GM12878 (cell line): ENCODE measurements at regions not wholly inside any gene's neighbourhood (a gene's known extent, or its start where the extent isn't known, plus 50 kb on each side); places are given as distances from the start of the nearest gene placed in this dataset.

Source experiments
- ATAC-seq: fragments of 200-7000 bp; cut with Tn5 transposase; 3 replicates; pipeline ENCODE4 v1.9.1; 2020; ENCODE audit warnings: mild to moderate bottlenecking, moderate library complexity
- BruUV-seq: library from RNA; stranded (reverse); fragments of 400-500 nt; replicated peaks from 2 replicates; lab custom pipeline; 2021; lab: Mats Ljungman, UMichigan
- CTCF ChIA-PET: fragments of 300-600 bp; sonication (Branson Sonifier 250); formaldehyde crosslinking; extraction: SDS; loops from one replicate; lab custom pipeline; 2021; ENCODE audit warnings: inconsistent platforms; lab: Yijun Ruan, JAX
- POLR2A ChIA-PET: fragments of 350-600 bp; formaldehyde crosslinking; extraction: SDS; loops from one replicate; lab custom pipeline; 2021; ENCODE audit warnings: inconsistent platforms; lab: Charles Lee
- RAD21 ChIA-PET: fragments of 300-600 bp; sonication (Branson Sonifier 250); formaldehyde crosslinking; loops from one replicate; lab custom pipeline; 2023; ENCODE audit warnings: antibody characterized with exemption; ENCODE audit not compliant: unreplicated experiment; lab: Charles Lee
- SMC1A ChIA-PET: fragments of 300-600 bp; sonication (Branson Sonifier 250); formaldehyde crosslinking; loops from one replicate; lab custom pipeline; 2023; ENCODE audit not compliant: unreplicated experiment, uncharacterized antibody; lab: Charles Lee
- DNase-seq: peaks from one replicate; pipeline ENCODE4 v3.0.0-alpha.2; 2011; ENCODE audit warnings: low read depth, low spot score
- FAIRE-seq: peaks from 3 replicates; lab custom pipeline; 2011; peaks lifted over from hg19 to GRCh38; lab: Jason Lieb, UNC
- H2AFZ ChIP-seq: 2 replicates; pipeline ENCODE4 v1.6.0; 2011; ENCODE audit warnings: low read depth, low read length, control low read depth; ENCODE audit not compliant: control insufficient read depth
- H3K27ac ChIP-seq: 2 replicates; pipeline ENCODE4 v1.5.1; 2011; ENCODE audit warnings: control low read depth; ENCODE audit not compliant: control insufficient read depth, insufficient read depth
- H3K27me3 ChIP-seq, 2 experiments: replicated peaks in 1 of 2; 2 replicates each; pipeline versions ENCODE4 v1.6.0 to v1.6.1; 2011; ENCODE audit warnings: low read length in 1 of 2; ENCODE audit not compliant: control insufficient read depth in 2 of 2, insufficient read depth in 2 of 2
- H3K36me3 ChIP-seq, 2 experiments: 2 replicates each; pipeline ENCODE4 v1.5.1; 2011; ENCODE audit warnings: low read length in 1 of 2; ENCODE audit not compliant: control insufficient read depth in 2 of 2, insufficient read depth in 2 of 2
- H3K4me1 ChIP-seq: 2 replicates; pipeline ENCODE4 v1.6.1; 2011; ENCODE audit warnings: mild to moderate bottlenecking, low read length, moderate library complexity, mixed read lengths; ENCODE audit not compliant: control insufficient read depth, insufficient read depth
- H3K4me2 ChIP-seq: 2 replicates; pipeline ENCODE4 v1.6.0; 2011; ENCODE audit warnings: control low read depth; ENCODE audit not compliant: control insufficient read depth, insufficient read depth
- H3K4me3 ChIP-seq: fragments of 200-600 bp; sonication (generic); 2 replicates; pipeline ENCODE4 v1.5.1; 2016
- H3K79me2 ChIP-seq: 2 replicates; pipeline ENCODE4 v1.6.0; 2011; ENCODE audit warnings: low read length; ENCODE audit not compliant: control insufficient read depth, insufficient read depth
- H3K9ac ChIP-seq: 2 replicates; pipeline ENCODE4 v1.8.0; 2011; ENCODE audit warnings: low read length, control low read depth, mixed read lengths; ENCODE audit not compliant: control insufficient read depth, insufficient read depth
- H3K9me3 ChIP-seq: replicated peaks from 3 replicates; pipeline ENCODE4 v1.5.1; 2011; ENCODE audit warnings: mild to moderate bottlenecking, low read length; ENCODE audit not compliant: control insufficient read depth, insufficient read depth
- H4K20me1 ChIP-seq: 2 replicates; pipeline ENCODE4 v1.6.0; 2011; ENCODE audit not compliant: control insufficient read depth, insufficient read depth
- BHLHE40 ChIP-seq, 2 experiments: fragments of 450-650 bp in 1 of 2; IDR thresholded peaks; 2 replicates each; pipeline ENCODE4 v1.6.1; 2011 to 2017; ENCODE audit warnings: low read depth in 2 of 2, borderline replicate concordance in 1 of 2, improper control_type of control experiment in 1 of 2, low read length in 1 of 2, mild to moderate bottlenecking in 1 of 2
- CREB1 ChIP-seq: IDR thresholded peaks from 2 replicates; pipeline ENCODE4 v1.6.1; 2012; ENCODE audit warnings: low read depth, mild to moderate bottlenecking, inconsistent platforms
- FOS ChIP-seq: IDR thresholded peaks from 3 replicates; pipeline ENCODE4 v1.6.1; 2011; ENCODE audit warnings: borderline replicate concordance; ENCODE audit not compliant: insufficient read length; ENCODE audit errors: extremely low read depth
- HDAC2 ChIP-seq: fragments of 200-600 bp; sonication (generic); IDR thresholded peaks from 2 replicates; pipeline ENCODE4 v1.6.1; 2017
- IRF3 ChIP-seq: fragments of 450-650 bp; IDR thresholded peaks from 2 replicates; pipeline ENCODE4 v1.6.1; 2014; ENCODE audit warnings: mild to moderate bottlenecking
- IRF4 ChIP-seq: IDR thresholded peaks from 2 replicates; pipeline ENCODE4 v1.6.1; 2011; ENCODE audit warnings: low read depth, low read length
- KDM1A ChIP-seq: fragments of 200-600 bp; sonication (generic); IDR thresholded peaks from 2 replicates; pipeline ENCODE4 v1.6.1; 2016; ENCODE audit warnings: borderline replicate concordance
- MXI1 ChIP-seq: fragments of 150-350 bp; IDR thresholded peaks from 2 replicates; pipeline ENCODE4 v1.6.1; 2011; ENCODE audit warnings: low read depth, mild to moderate bottlenecking, inconsistent platforms, low read length, improper control_type of control experiment
- MYC ChIP-seq: IDR thresholded peaks from 2 replicates; pipeline ENCODE4 v1.6.1; 2011; ENCODE audit warnings: mild to moderate bottlenecking, low read length, moderate library complexity, inconsistent platforms; ENCODE audit not compliant: insufficient read depth, insufficient replicate concordance, insufficient read length, severe bottlenecking
- NR2F1 ChIP-seq: fragments of 450-650 bp; conservative IDR thresholded peaks from 2 replicates; pipeline ENCODE4 v1.6.1; 2017; ENCODE audit warnings: mild to moderate bottlenecking
- PAX8 ChIP-seq: fragments of 450-650 bp; IDR thresholded peaks from 2 replicates; pipeline ENCODE4 v1.6.1; 2017; ENCODE audit warnings: mild to moderate bottlenecking, moderate library complexity
- SP1 ChIP-seq: IDR thresholded peaks from one replicate; pipeline ENCODE4 v1.6.1; 2011; ENCODE audit warnings: low read depth, low read length
- ZNF24 ChIP-seq: fragments of 450-650 bp; IDR thresholded peaks from 2 replicates; pipeline ENCODE4 v1.6.1; 2017; ENCODE audit warnings: antibody characterized with exemption, mild to moderate bottlenecking
- ZZZ3 ChIP-seq: IDR thresholded peaks from 2 replicates; pipeline ENCODE4 v1.6.1; 2011; ENCODE audit warnings: low read depth; ENCODE audit not compliant: control insufficient read depth, insufficient read length
- WGBS: methylation state at CpG from one replicate; pipeline ENCODE4 v1.1.6; 2016; ENCODE audit warnings: low lambda C conversion rate; ENCODE audit not compliant: insufficient replicate concordance, insufficient coverage; ENCODE audit errors: missing lambda C conversion rate; 5-methylcytosine and 5-hydroxymethylcytosine counted together
- in situ Hi-C: fragments of 300-500 bp; cut with MboI; formaldehyde crosslinking; loops from 9 replicates; pipeline ENCODE4 v1.14.3; 2018; ENCODE audit warnings: mixed read lengths
- intact Hi-C: fragments of 100-400 bp; cut with micrococcal nuclease; formaldehyde crosslinking; loops from one replicate; pipeline ENCODE4 v1.14.2; 2022; ENCODE audit not compliant: unreplicated experiment

GRCh38 chr7:57198801-57199200 is 66.6 kb upstream of the ZNF479 start:
- in situ Hi-C loops = no loop called here
- H3K27ac ChIP-seq = no peak overlapping the region
- ChIA-PET SMC1A (no interaction called here), RAD21 (no interaction called here), CTCF (no interaction called here), POLR2A (no interaction called here)
- DNase-seq (no peak), ATAC-seq (no peak), FAIRE-seq (no peak)
- TF ChIP-seq KDM1A (no peak), FOS (no peak), BHLHE40 (IDR thresholded peaks at IDR 0.05; ENCODE audit: borderline replicate concordance in 1 of 2, low read depth in 2 of 2, low read length in 1 of 2) (no peak)
- H4K20me1 ChIP-seq = no peaks in the 10 kb centered on the region
- H2AFZ ChIP-seq = no peak overlapping the region
- H3K79me2 ChIP-seq = no peaks in the 10 kb centered on the region
- H3K4me2 ChIP-seq = no peak overlapping the region
- intact Hi-C loops = no loop called here
- H3K27me3 ChIP-seq = no peaks in the 10 kb centered on the region
- H3K4me3 ChIP-seq = no peak overlapping the region
- H3K4me1 ChIP-seq = no peaks in the 10 kb centered on the region
- no peak overlapping the region for H3K9ac ChIP-seq
- no peaks in the 10 kb centered on the region for H3K36me3 ChIP-seq
- WGBS = 57% methylated on average over 9 of the region's 9 CpGs
- no TSS peak for BruUV-seq
- no peaks in the 10 kb centered on the region; the same call in 2 of the 3 replicates for H3K9me3 ChIP-seq

DNA sequence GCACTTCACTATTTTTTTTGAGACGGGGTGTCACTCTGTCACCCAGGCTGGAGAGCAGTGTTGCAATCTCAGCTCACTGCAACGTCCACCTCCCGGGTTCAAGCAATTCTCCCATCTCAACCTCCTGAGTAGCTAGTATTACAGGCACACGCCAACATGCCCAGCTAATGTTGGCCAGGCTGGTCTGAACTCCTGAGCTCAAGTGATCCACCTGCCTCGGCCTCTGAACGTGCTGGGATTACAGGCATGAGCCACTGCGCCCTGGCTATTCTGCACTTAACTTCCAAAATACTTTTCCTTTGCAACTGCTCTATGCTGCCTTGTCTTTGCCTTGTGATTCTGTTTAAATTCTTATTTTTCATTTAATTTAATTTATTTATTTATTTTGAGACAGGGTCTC is 67.0 kb upstream of the ZNF479 start:
- Histone ChIP-seq H4K20me1 (no peaks in the 10 kb centered on the region), H2AFZ (no peak overlapping the region), H3K79me2 (no peaks in the 10 kb centered on the region), H3K27ac (no peak overlapping the region), H3K36me3 (no peaks in the 10 kb centered on the region), H3K4me2 (no peak overlapping the region), H3K9ac (no peak overlapping the region), H3K27me3 (no peaks in the 10 kb centered on the region), H3K9me3 (no peaks in the 10 kb centered on the region; the same call in 2 of the 3 replicates), H3K4me3 (no peak overlapping the region), H3K4me1 (no peaks in the 10 kb centered on the region)
- intact Hi-C loops = no loop called here
- POLR2A ChIA-PET = no interaction called here
- SMC1A ChIA-PET = no interaction called here
- FAIRE-seq = no peak
- RAD21 ChIA-PET = no interaction called here
- CTCF ChIA-PET = no interaction called here
- no peak for DNase-seq
- no peak for ATAC-seq
- in situ Hi-C loops = no loop called here
- BruUV-seq = no TSS peak
- TF ChIP-seq HDAC2 (no peak), NR2F1 (no peak), IRF4 (no peak), ZNF24 (no peak), PAX8 (no peak), MYC (no peak), MXI1 (no peak), CREB1 (no peak), SP1 (no peak), ZZZ3 (no peak), IRF3 (no peak)
- WGBS = 17% methylated on average over 7 of the region's 7 CpGs
